ENCODE measurements at regions not wholly inside any gene's neighbourhood (a gene's known extent, or its start where the extent isn't known, plus 50 kb on each side); places are given as distances from the start of the nearest gene placed in this dataset.

GRCh38 chr16:9226924-9227323 lies 135.5 kb downstream of the HAPSTR1 start:
- TF ChIP-seq, protein P1, sequence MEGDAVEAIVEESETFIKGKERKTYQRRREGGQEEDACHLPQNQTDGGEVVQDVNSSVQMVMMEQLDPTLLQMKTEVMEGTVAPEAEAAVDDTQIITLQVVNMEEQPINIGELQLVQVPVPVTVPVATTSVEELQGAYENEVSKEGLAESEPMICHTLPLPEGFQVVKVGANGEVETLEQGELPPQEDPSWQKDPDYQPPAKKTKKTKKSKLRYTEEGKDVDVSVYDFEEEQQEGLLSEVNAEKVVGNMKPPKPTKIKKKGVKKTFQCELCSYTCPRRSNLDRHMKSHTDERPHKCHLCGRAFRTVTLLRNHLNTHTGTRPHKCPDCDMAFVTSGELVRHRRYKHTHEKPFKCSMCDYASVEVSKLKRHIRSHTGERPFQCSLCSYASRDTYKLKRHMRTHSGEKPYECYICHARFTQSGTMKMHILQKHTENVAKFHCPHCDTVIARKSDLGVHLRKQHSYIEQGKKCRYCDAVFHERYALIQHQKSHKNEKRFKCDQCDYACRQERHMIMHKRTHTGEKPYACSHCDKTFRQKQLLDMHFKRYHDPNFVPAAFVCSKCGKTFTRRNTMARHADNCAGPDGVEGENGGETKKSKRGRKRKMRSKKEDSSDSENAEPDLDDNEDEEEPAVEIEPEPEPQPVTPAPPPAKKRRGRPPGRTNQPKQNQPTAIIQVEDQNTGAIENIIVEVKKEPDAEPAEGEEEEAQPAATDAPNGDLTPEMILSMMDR (IDR thresholded peaks at IDR 0.05; ENCODE audit: insufficient read depth, low read length, poor library complexity, severe bottlenecking): no peak
- no peak for TF ChIP-seq EZH2phosphoT487 (conservative IDR thresholded peaks at IDR 0.05; ENCODE audit: low read length)
